ENCODE measurements at regions not wholly inside any gene's neighbourhood (a gene's known extent, or its start where the extent isn't known, plus 50 kb on each side); places are given as distances from the start of the nearest gene placed in this dataset.
A peak's percentile ranks its signal among the peaks of the same experiment; 100 is the strongest.

DNA sequence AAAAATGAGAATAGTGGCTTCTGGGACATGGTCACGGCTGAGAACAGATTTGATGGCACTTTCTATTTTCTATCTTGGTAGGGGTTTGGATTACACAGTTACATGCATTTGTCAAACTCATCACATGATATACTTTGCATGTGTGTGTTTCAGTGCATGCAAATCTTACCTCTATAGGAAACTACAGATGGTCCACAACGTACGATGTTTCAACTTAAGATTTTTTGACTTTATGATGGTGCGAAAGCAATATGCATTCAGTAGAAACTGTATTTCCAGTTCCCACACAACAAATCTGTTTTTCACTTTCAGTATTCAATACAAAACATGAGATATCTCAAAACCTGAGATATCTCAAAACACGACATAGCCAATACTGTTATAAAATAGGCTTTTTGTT is 231.8 kb upstream of the SPTLC3 start:
- H3K27me3 ChIP-seq: no peaks in the 10 kb centered on the region
- no peaks in the 10 kb centered on the region for H3K9me3 ChIP-seq
- H3K4me3 ChIP-seq: no peak overlapping the region
- no peak overlapping the region for H3K27ac ChIP-seq
- ATAC-seq (ENCODE audit: low FRiP score in 2 of 2) (no peak), DNase-seq (no peak)
- H3K36me3 ChIP-seq: no peaks in the 10 kb centered on the region
- TF ChIP-seq POLR2A (IDR thresholded peaks at IDR 0.05) (no peak), EP300 (IDR thresholded peaks at IDR 0.05) (no peak), POLR2AphosphoS5 (IDR thresholded peaks at IDR 0.05) (no peak)
- TF ChIP-seq, protein P1, sequence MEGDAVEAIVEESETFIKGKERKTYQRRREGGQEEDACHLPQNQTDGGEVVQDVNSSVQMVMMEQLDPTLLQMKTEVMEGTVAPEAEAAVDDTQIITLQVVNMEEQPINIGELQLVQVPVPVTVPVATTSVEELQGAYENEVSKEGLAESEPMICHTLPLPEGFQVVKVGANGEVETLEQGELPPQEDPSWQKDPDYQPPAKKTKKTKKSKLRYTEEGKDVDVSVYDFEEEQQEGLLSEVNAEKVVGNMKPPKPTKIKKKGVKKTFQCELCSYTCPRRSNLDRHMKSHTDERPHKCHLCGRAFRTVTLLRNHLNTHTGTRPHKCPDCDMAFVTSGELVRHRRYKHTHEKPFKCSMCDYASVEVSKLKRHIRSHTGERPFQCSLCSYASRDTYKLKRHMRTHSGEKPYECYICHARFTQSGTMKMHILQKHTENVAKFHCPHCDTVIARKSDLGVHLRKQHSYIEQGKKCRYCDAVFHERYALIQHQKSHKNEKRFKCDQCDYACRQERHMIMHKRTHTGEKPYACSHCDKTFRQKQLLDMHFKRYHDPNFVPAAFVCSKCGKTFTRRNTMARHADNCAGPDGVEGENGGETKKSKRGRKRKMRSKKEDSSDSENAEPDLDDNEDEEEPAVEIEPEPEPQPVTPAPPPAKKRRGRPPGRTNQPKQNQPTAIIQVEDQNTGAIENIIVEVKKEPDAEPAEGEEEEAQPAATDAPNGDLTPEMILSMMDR (IDR thresholded peaks at IDR 0.05): no peak
- 92 to 93% methylated on average over 5 of the region's 5 CpGs for WGBS, 2 donors
- H3K4me1 ChIP-seq: no peaks in the 10 kb centered on the region

DNA sequence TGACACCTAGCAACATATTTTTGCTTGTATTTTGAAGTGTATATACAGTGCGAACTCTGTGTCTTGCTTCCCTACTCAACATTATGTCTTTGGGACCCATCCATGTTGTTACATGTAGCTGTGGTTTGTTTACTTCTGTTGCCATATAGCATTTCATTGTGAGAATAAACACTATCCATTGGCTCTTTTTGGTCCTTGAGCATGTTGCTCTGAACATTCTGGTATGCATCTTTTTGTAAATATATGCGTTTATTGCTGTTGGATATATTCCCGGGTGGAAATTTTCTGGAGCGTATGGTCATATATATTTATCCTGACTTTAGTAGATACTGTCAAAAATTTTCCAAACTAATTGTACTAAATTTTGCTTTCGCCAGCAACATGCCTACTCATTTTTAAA is 222.5 kb upstream of the SPTLC3 start:
- TF ChIP-seq, protein P1 (IDR thresholded peaks at IDR 0.05): no peak
- TF ChIP-seq POLR2AphosphoS5 (IDR thresholded peaks at IDR 0.05): no peak
- TF ChIP-seq EP300 (IDR thresholded peaks at IDR 0.05): no peak
- no peak for TF ChIP-seq POLR2A (IDR thresholded peaks at IDR 0.05)
- DNase-seq: no peak
- 82 to 86% methylated on average over 5 of the region's 5 CpGs for WGBS, 2 donors
- Histone ChIP-seq H3K36me3 (no peaks in the 10 kb centered on the region), H3K27me3 (no peaks in the 10 kb centered on the region), H3K4me3 (no peak overlapping the region), H3K4me1 (no peaks in the 10 kb centered on the region), H3K27ac (no peak overlapping the region), H3K9me3 (no peaks in the 10 kb centered on the region)
- no peak for ATAC-seq (ENCODE audit: low FRiP score in 2 of 2)

DNA sequence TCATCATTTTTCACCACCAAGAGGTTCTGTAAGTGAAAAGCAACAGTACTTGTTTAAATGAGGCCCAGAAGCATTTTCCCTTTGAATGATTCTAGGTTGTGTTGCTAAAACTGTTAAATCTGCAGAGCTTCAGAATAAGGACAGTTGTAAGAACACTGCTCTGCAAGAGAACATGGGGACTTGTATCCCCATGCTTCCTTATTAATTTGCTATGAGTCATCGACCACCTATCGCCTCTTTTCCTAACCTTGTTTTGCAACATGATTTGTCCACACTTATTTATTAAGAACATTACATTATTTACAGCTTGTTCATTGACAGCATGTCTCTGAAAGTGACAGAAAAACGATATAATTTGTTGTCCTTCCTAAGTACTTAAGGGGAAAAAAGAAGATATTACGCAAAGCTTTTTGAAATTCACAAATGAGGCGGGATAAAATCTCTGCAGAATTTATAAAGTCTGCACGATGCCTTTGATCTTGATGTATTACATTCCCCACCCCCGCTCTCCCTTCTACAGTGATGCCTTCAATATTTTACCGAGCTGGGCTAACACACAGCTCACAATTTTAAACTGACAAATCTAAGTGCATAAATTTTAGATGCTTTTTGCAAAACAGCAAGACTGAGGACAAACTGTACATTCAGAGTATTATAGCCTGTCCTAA is 220.0 kb upstream of the SPTLC3 start:
- H3K4me3 ChIP-seq: no peak overlapping the region
- 73 to 75% methylated on average over 8 of the region's 8 CpGs for WGBS, 2 donors
- no peaks in the 10 kb centered on the region for H3K9me3 ChIP-seq
- no peaks in the 10 kb centered on the region for H3K36me3 ChIP-seq
- no peaks in the 10 kb centered on the region for H3K4me1 ChIP-seq
- ATAC-seq (ENCODE audit: low FRiP score in 2 of 2) (no peak), DNase-seq (no peak)
- H3K27ac ChIP-seq: no peak overlapping the region
- TF ChIP-seq, protein P1 (IDR thresholded peaks at IDR 0.05): no peak
- TF ChIP-seq EP300 (IDR thresholded peaks at IDR 0.05) (no peak), POLR2AphosphoS5 (IDR thresholded peaks at IDR 0.05) (no peak), POLR2A (IDR thresholded peaks at IDR 0.05) (no peak)
- no peaks in the 10 kb centered on the region for H3K27me3 ChIP-seq

DNA sequence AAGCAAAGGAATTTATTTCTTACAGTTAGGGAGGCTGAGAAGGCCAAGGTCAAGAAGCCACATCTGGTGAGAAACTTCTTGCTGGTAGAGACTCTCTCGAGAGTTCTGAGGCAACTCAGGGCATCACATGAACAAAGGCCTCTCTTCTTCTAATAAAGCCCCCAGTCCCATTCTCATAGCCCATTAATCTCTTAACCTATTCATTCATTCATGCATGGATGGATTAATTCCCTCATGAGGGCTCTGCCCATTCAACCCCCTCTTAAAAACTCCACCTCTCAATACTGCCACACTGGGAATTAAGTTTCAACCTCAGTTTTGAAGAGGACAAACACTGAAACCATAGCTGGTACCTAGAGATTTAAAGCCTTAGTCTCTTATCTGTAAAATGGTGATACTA is 217.9 kb upstream of the SPTLC3 start:
- H3K4me1 ChIP-seq: no peaks in the 10 kb centered on the region
- ATAC-seq (ENCODE audit: low FRiP score in 2 of 2): no peak

DNA sequence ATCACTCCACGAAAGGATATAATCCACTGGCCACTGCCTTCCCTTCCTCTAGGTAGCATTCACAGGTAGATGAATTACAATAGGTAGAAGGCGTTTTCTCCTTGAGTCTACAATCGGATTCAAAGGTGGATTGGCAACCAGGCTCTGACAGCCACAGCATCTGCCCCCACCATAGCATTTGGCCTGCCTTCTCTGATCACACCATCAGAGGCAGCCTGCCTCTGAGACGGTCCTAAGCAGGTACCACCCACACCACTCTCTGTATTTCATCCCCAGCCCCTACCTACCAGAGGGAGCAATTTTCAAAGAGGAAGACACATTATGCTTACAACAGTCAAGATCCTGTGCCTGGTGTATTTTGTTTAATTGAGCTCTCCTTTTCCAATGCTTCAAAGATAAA is 210.5 kb upstream of the SPTLC3 start:
- Histone ChIP-seq H3K4me1 (no peaks in the 10 kb centered on the region), H3K27me3 (no peaks in the 10 kb centered on the region), H3K4me3 (no peak overlapping the region), H3K27ac (no peak overlapping the region), H3K36me3 (no peaks in the 10 kb centered on the region), H3K9me3 (no peaks in the 10 kb centered on the region)
- 51 to 63% methylated on average over 4 of the region's 4 CpGs for WGBS, 2 donors
- TF ChIP-seq, protein P1 (IDR thresholded peaks at IDR 0.05): no peak
- TF ChIP-seq EP300 (IDR thresholded peaks at IDR 0.05) (no peak), POLR2AphosphoS5 (IDR thresholded peaks at IDR 0.05) (no peak), POLR2A (IDR thresholded peaks at IDR 0.05) (no peak)
- ATAC-seq (ENCODE audit: low FRiP score in 2 of 2) (peak in 1 of 2 donors; percentile 51), DNase-seq (no peak)

More for the DNA sequence above, 217.9 kb upstream of the SPTLC3 start:
- Histone ChIP-seq H3K4me3 (no peak overlapping the region), H3K36me3 (no peaks in the 10 kb centered on the region), H3K9me3 (no peaks in the 10 kb centered on the region), H3K27me3 (no peaks in the 10 kb centered on the region), H3K27ac (no peak overlapping the region)
- DNase-seq: no peak
- 86 to 88% methylated on average over 1 of the region's 1 CpG for WGBS, 2 donors
- no peak for TF ChIP-seq POLR2A (IDR thresholded peaks at IDR 0.05)

Measured in upper lobe of left lung (tissue), 6 donors.